Epithelial cell of proximal tubule (primary cell): ENCODE measurements at regions not wholly inside any gene's neighbourhood (a gene's known extent, or its start where the extent isn't known, plus 50 kb on each side); places are given as distances from the start of the nearest gene placed in this dataset.

Experiments
- DNase-seq: peaks from one replicate; pipeline ENCODE4 v3.0.0-alpha.2; 2011; ENCODE audit warnings: low read depth
- H3K4me3 ChIP-seq: 2 replicates; pipeline ENCODE4 v1.5.1; 2011; ENCODE audit warnings: low read depth, mild to moderate bottlenecking, low read length
- CTCF ChIP-seq: conservative IDR thresholded peaks from 2 replicates; pipeline ENCODE4 v1.5.1; 2012; ENCODE audit warnings: low read depth, mild to moderate bottlenecking, low read length

DNA sequence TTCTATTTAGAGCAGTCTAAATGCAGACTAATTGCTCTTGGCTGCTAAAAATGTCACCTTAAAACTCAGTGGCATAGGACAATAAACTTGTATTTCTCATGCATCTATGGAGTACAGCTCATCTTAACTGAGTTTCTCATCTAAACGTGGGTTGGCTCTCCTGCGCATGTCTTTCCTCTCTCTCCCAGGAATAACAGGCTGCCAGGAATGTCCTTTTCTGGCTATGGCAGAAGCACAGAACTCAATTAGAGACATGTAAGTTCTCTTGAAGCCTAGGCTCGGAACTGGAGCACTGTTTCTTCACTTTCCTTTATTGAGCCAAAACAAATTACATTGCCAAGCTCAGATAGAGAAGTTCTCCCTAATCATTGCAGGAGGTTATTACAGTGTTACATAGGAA lies 722.3 kb upstream of the FLRT2 start:
- no peak for TF ChIP-seq CTCF
- DNase-seq = no peak

GRCh38 chr14:84809158-84809557 lies 720.8 kb upstream of the FLRT2 start:
- no peak for TF ChIP-seq CTCF
- no peak for DNase-seq
- no peak overlapping the region for H3K4me3 ChIP-seq

More for the DNA sequence above, 722.3 kb upstream of the FLRT2 start:
- H3K4me3 ChIP-seq = no peak overlapping the region

DNA sequence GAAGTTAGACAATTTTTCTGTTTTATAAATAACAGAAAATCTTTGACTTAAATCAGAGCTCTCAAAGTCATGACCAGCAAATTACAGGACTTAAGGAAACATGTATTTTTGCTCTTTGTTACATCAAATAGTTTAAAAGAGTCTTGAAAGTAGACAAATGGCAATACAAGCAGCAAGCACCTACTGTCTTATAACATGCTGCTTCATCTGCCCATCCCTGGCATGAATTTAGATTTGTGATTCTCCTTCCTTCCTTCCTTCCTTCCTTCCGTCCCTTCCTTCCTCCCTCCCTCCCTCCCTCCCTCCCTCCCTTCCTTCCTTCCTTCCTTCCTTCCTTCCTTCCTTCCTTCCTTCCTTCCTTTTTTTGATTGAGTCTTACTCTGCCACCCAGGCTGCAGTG lies 715.6 kb upstream of the FLRT2 start:
- no peak for TF ChIP-seq CTCF
- H3K4me3 ChIP-seq = no peak overlapping the region
- no peak for DNase-seq

- no peak for DNase-seq
- no peak for TF ChIP-seq CTCF
- no peak overlapping the region for H3K4me3 ChIP-seq
Measured at GRCh38 chr14:84819528-84819927, 710.4 kb upstream of the FLRT2 start.

DNA sequence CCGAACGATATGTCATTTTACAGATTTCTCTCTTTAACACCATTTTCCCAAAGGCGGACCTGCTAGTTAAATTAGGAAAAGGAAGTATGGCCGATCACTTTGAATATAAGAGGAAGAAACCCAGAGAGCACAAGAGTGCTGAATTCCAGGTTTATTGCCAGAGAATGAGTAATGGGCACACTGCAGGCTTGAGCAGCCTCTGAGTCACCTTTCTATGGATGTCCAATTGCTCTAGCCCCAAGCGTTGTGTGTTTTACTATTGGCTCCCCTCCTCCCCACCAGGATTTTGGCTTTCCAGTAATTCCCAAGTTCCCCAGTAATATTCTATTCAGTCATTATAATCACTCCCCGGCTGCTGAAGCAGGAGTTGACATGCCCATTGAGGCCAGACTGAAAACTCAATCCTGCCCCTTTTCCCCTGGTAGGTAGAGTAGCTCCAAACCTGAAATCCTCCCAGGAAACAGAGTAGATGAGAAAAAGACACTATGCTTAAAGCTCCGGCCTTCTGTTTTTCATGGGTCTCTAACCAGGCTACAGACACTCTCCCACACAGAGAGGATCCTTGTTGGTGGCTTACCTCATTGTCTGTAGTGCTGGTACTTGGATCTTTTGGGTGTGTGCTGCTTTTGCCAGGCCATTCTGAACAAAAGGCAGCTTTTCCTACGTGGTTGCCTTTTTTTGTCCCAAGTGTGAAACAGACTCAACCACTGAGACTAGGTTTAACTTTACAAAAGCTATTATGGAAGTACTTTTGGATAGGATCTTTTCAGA lies 704.3 kb upstream of the FLRT2 start:
- no peak overlapping the region for H3K4me3 ChIP-seq
- peak; percentile 30 for DNase-seq
- TF ChIP-seq CTCF = no peak

DNA sequence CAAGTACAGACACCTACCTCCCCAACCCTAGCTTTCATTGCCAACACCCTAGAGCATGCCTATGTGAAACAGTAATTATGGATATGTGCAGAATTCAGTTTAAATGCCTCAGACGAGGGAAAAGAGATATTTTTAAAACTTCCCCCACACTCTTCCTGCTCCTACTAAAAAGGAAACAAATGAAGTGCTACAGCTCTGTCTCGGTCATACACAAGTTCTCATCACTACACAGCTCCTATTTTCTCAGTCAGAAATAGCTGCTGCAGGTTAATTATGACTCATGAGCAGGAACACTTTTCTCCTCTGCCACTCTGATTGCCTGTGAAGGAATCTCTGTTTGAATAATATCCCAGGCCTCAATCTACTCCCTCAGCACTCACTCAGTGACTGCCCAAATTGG lies 703.6 kb upstream of the FLRT2 start:
- H3K4me3 ChIP-seq = no peak overlapping the region
- no peak for DNase-seq
- TF ChIP-seq CTCF = no peak

DNA sequence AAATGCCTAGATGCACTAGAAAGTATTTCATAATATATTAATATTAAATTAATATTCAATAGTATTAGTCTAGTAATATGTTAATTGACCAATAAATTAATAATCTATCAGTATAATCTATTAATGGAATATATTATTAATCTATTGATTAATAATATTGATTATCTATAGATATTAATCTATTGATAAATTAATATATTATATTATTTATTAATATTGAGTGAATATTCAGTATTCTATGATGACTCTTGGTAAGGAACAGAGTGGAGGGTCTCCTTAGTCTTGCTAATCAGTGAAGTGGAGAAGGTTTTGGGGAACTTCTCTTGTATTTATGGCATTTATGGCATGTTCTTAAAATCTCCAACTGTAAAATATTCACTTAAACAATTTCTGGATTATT lies 679.3 kb upstream of the FLRT2 start:
- TF ChIP-seq CTCF = no peak
- no peak overlapping the region for H3K4me3 ChIP-seq
- no peak for DNase-seq
